A673 (cell line): ENCODE measurements at regions not wholly inside any gene's neighbourhood (a gene's known extent, or its start where the extent isn't known, plus 50 kb on each side); places are given as distances from the start of the nearest gene placed in this dataset.

ENCODE experiments used
- BruUV-seq: library from RNA; stranded (reverse); fragments of 400-500 nt; replicated peaks from 2 replicates; lab custom pipeline; 2021; lab: Mats Ljungman, UMichigan
- CTCF ChIA-PET: fragments of 300-600 bp; sonication (Branson Sonifier 250); formaldehyde crosslinking; loops from one replicate; lab custom pipeline; 2022; ENCODE audit warnings: antibody characterized with exemption; lab: Charles Lee
- POLR2A ChIA-PET: fragments of 300-600 bp; sonication (Branson Sonifier 250); formaldehyde crosslinking; loops from one replicate; lab custom pipeline; 2022; ENCODE audit warnings: antibody characterized with exemption; ENCODE audit not compliant: low non-redundant PET; lab: Charles Lee
- DNase-seq: peaks from one replicate; pipeline ENCODE4 v3.0.0-alpha.2; 2015; ENCODE audit warnings: low spot score
- H3K27ac ChIP-seq: fragments of 200-600 bp; sonication (generic); 2 replicates; pipeline ENCODE4 v1.5.1; 2016; ENCODE audit warnings: mixed run types, low read depth, mild to moderate bottlenecking, mixed read lengths, antibody characterized with exemption, low read length; ENCODE audit not compliant: poor library complexity, severe bottlenecking
- H3K27me3 ChIP-seq: fragments of 200-600 bp; sonication (generic); replicated peaks from 2 replicates; pipeline ENCODE4 v1.6.1; 2017; ENCODE audit warnings: mixed run types, low read depth, mild to moderate bottlenecking, mixed read lengths, antibody characterized with exemption, low read length; ENCODE audit not compliant: insufficient read depth, poor library complexity
- H3K36me3 ChIP-seq: fragments of 200-600 bp; sonication (generic); 2 replicates; pipeline ENCODE4 v1.6.1; 2016; ENCODE audit warnings: mixed run types, mild to moderate bottlenecking, mixed read lengths, antibody characterized with exemption, low read length; ENCODE audit not compliant: insufficient read depth, poor library complexity, severe bottlenecking
- H3K4me1 ChIP-seq: fragments of 200-600 bp; sonication (generic); 2 replicates; pipeline ENCODE4 v1.6.1; 2017; ENCODE audit warnings: mixed run types, mild to moderate bottlenecking, mixed read lengths, antibody characterized with exemption, low read length; ENCODE audit not compliant: insufficient read depth, poor library complexity, severe bottlenecking
- H3K4me3 ChIP-seq: fragments of 200-600 bp; sonication (generic); 2 replicates; pipeline ENCODE4 v1.5.1; 2016; ENCODE audit warnings: low read depth, mixed run types, mild to moderate bottlenecking, mixed read lengths, low read length; ENCODE audit not compliant: poor library complexity, severe bottlenecking
- H3K9me3 ChIP-seq: fragments of 200-600 bp; sonication (generic); 2 replicates; pipeline ENCODE4 v1.6.1; 2016; ENCODE audit warnings: mixed run types, low read depth, mild to moderate bottlenecking, mixed read lengths, antibody characterized with exemption, low read length; ENCODE audit not compliant: poor library complexity, severe bottlenecking
- CTCF ChIP-seq: fragments of 300-800, 200-600 bp; sonication (generic); conservative IDR thresholded peaks from 2 replicates; pipeline ENCODE4 v1.5.1; 2017; ENCODE audit warnings: low read depth, mild to moderate bottlenecking, antibody characterized with exemption, low read length, moderate library complexity, mixed read lengths
- EZH2 ChIP-seq: fragments of 200-600 bp; sonication (generic); IDR thresholded peaks from 2 replicates; pipeline ENCODE4 v1.6.1; 2017; ENCODE audit warnings: borderline replicate concordance, low read depth, mild to moderate bottlenecking, mixed read lengths, antibody characterized with exemption, low read length; ENCODE audit not compliant: poor library complexity, severe bottlenecking
- intact Hi-C: fragments of 100-400 bp; cut with micrococcal nuclease; formaldehyde crosslinking; loops from one replicate; pipeline ENCODE4 v1.10.0; 2022; ENCODE audit not compliant: unreplicated experiment

- no peak for DNase-seq
- ChIA-PET POLR2A (no interaction called here), CTCF (no interaction called here)
- intact Hi-C loops: no loop called here
- Histone ChIP-seq H3K27ac (no peak overlapping the region), H3K36me3 (no peaks in the 10 kb centered on the region), H3K27me3 (no peaks in the 10 kb centered on the region), H3K4me1 (no peaks in the 10 kb centered on the region), H3K9me3 (peaks cover 6% of the 10 kb centered on the region), H3K4me3 (no peak overlapping the region)
- BruUV-seq: no TSS peak
- TF ChIP-seq EZH2 (no peak), CTCF (no peak)
These were observed 267.9 kb downstream of the ZNF326 start for GRCh38 chr1:90262791-90263190.

GRCh38 chr1:90262286-90262685 is 267.4 kb downstream of the ZNF326 start:
- no peak overlapping the region for H3K27ac ChIP-seq
- H3K9me3 ChIP-seq: peaks cover 6% of the 10 kb centered on the region
- H3K4me3 ChIP-seq: no peak overlapping the region
- no peaks in the 10 kb centered on the region for H3K36me3 ChIP-seq
- TF ChIP-seq EZH2 (no peak), CTCF (no peak)
- DNase-seq: no peak
- intact Hi-C loops: no loop called here
- CTCF ChIA-PET: no interaction called here
- no peaks in the 10 kb centered on the region for H3K27me3 ChIP-seq
- POLR2A ChIA-PET: no interaction called here
- BruUV-seq: no TSS peak
- H3K4me1 ChIP-seq: no peaks in the 10 kb centered on the region

- BruUV-seq: no TSS peak
- intact Hi-C loops: no loop called here
- Histone ChIP-seq H3K9me3 (no peaks in the 10 kb centered on the region), H3K27ac (no peak overlapping the region), H3K36me3 (no peaks in the 10 kb centered on the region), H3K27me3 (no peaks in the 10 kb centered on the region), H3K4me1 (no peaks in the 10 kb centered on the region), H3K4me3 (no peak overlapping the region)
- no peak for DNase-seq
- no peak for TF ChIP-seq CTCF
- TF ChIP-seq EZH2: no peak
- POLR2A ChIA-PET: no interaction called here
- CTCF ChIA-PET: no interaction called here
These were observed 251.2 kb downstream of the ZNF326 start for GRCh38 chr1:90246069-90246468.
